ENCODE measurements at regions not wholly inside any gene's neighbourhood (a gene's known extent, or its start where the extent isn't known, plus 50 kb on each side); places are given as distances from the start of the nearest gene placed in this dataset.

GRCh38 chr6:4466769-4467480, 309.3 kb upstream of the CDYL start:
- DNase-seq (ENCODE audit: low read depth in 1 of 2, low spot score in 1 of 2) = no peak

GRCh38 chr6:4466261-4466660, 309.9 kb upstream of the CDYL start:
- DNase-seq (ENCODE audit: low read depth in 1 of 2, low spot score in 1 of 2) = no peak

GRCh38 chr6:4464638-4465037, 311.6 kb upstream of the CDYL start:
- no peak for DNase-seq (ENCODE audit: low read depth in 1 of 2, low spot score in 1 of 2)

- DNase-seq (ENCODE audit: low read depth in 1 of 2, low spot score in 1 of 2) = no peak
Measured at GRCh38 chr6:4463236-4463635, 313.0 kb upstream of the CDYL start.

GRCh38 chr6:4460586-4461475, 315.4 kb upstream of the CDYL start:
- DNase-seq (ENCODE audit: low read depth in 1 of 2, low spot score in 1 of 2) = no peak

- DNase-seq (ENCODE audit: low read depth in 1 of 2, low spot score in 1 of 2) = no peak
Measured at GRCh38 chr6:4459996-4460395, 316.2 kb upstream of the CDYL start.

- DNase-seq (ENCODE audit: low read depth in 1 of 2, low spot score in 1 of 2) = no peak
Measured at GRCh38 chr6:4459032-4459431, 317.2 kb upstream of the CDYL start.

- DNase-seq (ENCODE audit: low read depth in 1 of 2, low spot score in 1 of 2) = no peak
Measured at GRCh38 chr6:4451718-4452117, 316.3 kb upstream of the ECI2 start.

- no peak for DNase-seq (ENCODE audit: low read depth in 1 of 2, low spot score in 1 of 2)
Measured at GRCh38 chr6:4451081-4451480, 315.7 kb upstream of the ECI2 start.

- DNase-seq (ENCODE audit: low read depth in 1 of 2, low spot score in 1 of 2) = no peak
Measured at GRCh38 chr6:4450237-4450636, 314.9 kb upstream of the ECI2 start.

- DNase-seq (ENCODE audit: low read depth in 1 of 2, low spot score in 1 of 2) = no peak
Measured at GRCh38 chr6:4449409-4449808, 314.0 kb upstream of the ECI2 start.

GRCh38 chr6:4448841-4449240, 313.5 kb upstream of the ECI2 start:
- DNase-seq (ENCODE audit: low read depth in 1 of 2, low spot score in 1 of 2) = no peak

GRCh38 chr6:4447639-4448330, 312.4 kb upstream of the ECI2 start:
- DNase-seq (ENCODE audit: low read depth in 1 of 2, low spot score in 1 of 2) = no peak

- DNase-seq (ENCODE audit: low read depth in 1 of 2, low spot score in 1 of 2) = no peak
Measured at GRCh38 chr6:4446982-4447381, 311.6 kb upstream of the ECI2 start.

GRCh38 chr6:4441981-4442434, 306.6 kb upstream of the ECI2 start:
- DNase-seq (ENCODE audit: low read depth in 1 of 2, low spot score in 1 of 2) = no peak

GRCh38 chr6:4439159-4439558, 303.8 kb upstream of the ECI2 start:
- DNase-seq (ENCODE audit: low read depth in 1 of 2, low spot score in 1 of 2) = no peak

GRCh38 chr6:4437342-4437741, 302.0 kb upstream of the ECI2 start:
- DNase-seq (ENCODE audit: low read depth in 1 of 2, low spot score in 1 of 2) = no peak

GRCh38 chr6:4435981-4436445, 300.6 kb upstream of the ECI2 start:
- DNase-seq (ENCODE audit: low read depth in 1 of 2, low spot score in 1 of 2) = no peak

GRCh38 chr6:4434655-4435054, 299.3 kb upstream of the ECI2 start:
- DNase-seq (ENCODE audit: low read depth in 1 of 2, low spot score in 1 of 2) = no peak

- DNase-seq (ENCODE audit: low read depth in 1 of 2, low spot score in 1 of 2) = no peak
Measured at GRCh38 chr6:4433199-4433598, 297.8 kb upstream of the ECI2 start.

- DNase-seq (ENCODE audit: low read depth in 1 of 2, low spot score in 1 of 2) = no peak
Measured at GRCh38 chr6:4426968-4427367, 291.6 kb upstream of the ECI2 start.

- DNase-seq (ENCODE audit: low read depth in 1 of 2, low spot score in 1 of 2) = no peak
Measured at GRCh38 chr6:4421837-4422236, 286.5 kb upstream of the ECI2 start.

Measured in activated CD4-positive, alpha-beta T cell treated with anti-CD3 and anti-CD28 coated beads, Interleukin-2, amount 50 U/mL, for 24 hours (primary cell).